IMR-90 (cell line): ENCODE measurements at regions not wholly inside any gene's neighbourhood (a gene's known extent, or its start where the extent isn't known, plus 50 kb on each side); places are given as distances from the start of the nearest gene placed in this dataset.

ENCODE experiments used
- ATAC-seq: fragments of 200-7000 bp; cut with Tn5 transposase; 2 replicates; pipeline ENCODE4 v1.9.1; 2020; ENCODE audit warnings: low read depth, mild to moderate bottlenecking, moderate library complexity
- BruUV-seq: library from RNA; stranded (reverse); fragments of 400-500 nt; replicated peaks from 2 replicates; lab custom pipeline; 2021; lab: Mats Ljungman, UMichigan
- CTCF ChIA-PET: fragments of 300-600 bp; formaldehyde crosslinking; extraction: SDS; loops from one replicate; lab custom pipeline; 2021; ENCODE audit warnings: antibody characterized with exemption; lab: Yijun Ruan, JAX
- POLR2A ChIA-PET: fragments of 300-600 bp; sonication (Branson Sonifier 250); formaldehyde crosslinking; loops from one replicate; lab custom pipeline; 2022; ENCODE audit warnings: antibody characterized with exemption; ENCODE audit not compliant: unreplicated experiment; lab: Charles Lee
- DNase-seq: peaks from one replicate; pipeline ENCODE4 v3.0.0; 2013
- H2AFZ ChIP-seq: replicated peaks from 2 replicates; pipeline ENCODE3; 2013; ENCODE audit warnings: low read length, mild to moderate bottlenecking; ENCODE audit not compliant: poor library complexity
- H2AK5ac ChIP-seq: 2 replicates; pipeline ENCODE4 v1.6.1; 2013; ENCODE audit warnings: low read depth, low read length, inconsistent platforms
- H2AK9ac ChIP-seq: replicated peaks from 2 replicates; pipeline ENCODE3; 2013; ENCODE audit warnings: mild to moderate bottlenecking, low read depth, low read length, moderate library complexity; ENCODE audit not compliant: poor library complexity
- H2BK120ac ChIP-seq: 2 replicates; pipeline ENCODE4 v1.6.1; 2013; ENCODE audit warnings: low read depth, low read length, inconsistent platforms
- H2BK15ac ChIP-seq: 3 replicates; pipeline ENCODE4 v1.6.1; 2013; ENCODE audit warnings: low read depth, low read length, inconsistent platforms
- H2BK20ac ChIP-seq: 2 replicates; pipeline ENCODE4 v1.6.1; 2013; ENCODE audit warnings: low read depth, mild to moderate bottlenecking, inconsistent platforms, low read length, moderate library complexity
- H2BK5ac ChIP-seq: 2 replicates; pipeline ENCODE4 v1.6.1; 2013; ENCODE audit warnings: mild to moderate bottlenecking, low read depth, low read length, inconsistent platforms; ENCODE audit not compliant: poor library complexity, severe bottlenecking
- H3K14ac ChIP-seq: replicated peaks from 2 replicates; pipeline ENCODE4 v1.6.1; 2013; ENCODE audit warnings: low read depth, low read length, inconsistent platforms
- H3K18ac ChIP-seq: 2 replicates; pipeline ENCODE4 v1.6.1; 2013; ENCODE audit warnings: low read depth, low read length, control low read depth
- H3K23ac ChIP-seq: 2 replicates; pipeline ENCODE4 v1.6.1; 2013; ENCODE audit warnings: low read depth, low read length, inconsistent platforms
- H3K27ac ChIP-seq: 2 replicates; pipeline ENCODE4 v1.5.1; 2013; ENCODE audit warnings: mild to moderate bottlenecking, control low read depth, low read length; ENCODE audit not compliant: insufficient read depth
- H3K27me3 ChIP-seq: 2 replicates; pipeline ENCODE4 v1.6.1; 2013; ENCODE audit warnings: low read length; ENCODE audit not compliant: control insufficient read depth, insufficient read depth
- H3K36me3 ChIP-seq: 2 replicates; pipeline ENCODE4 v1.6.1; 2013; ENCODE audit warnings: low read length, mixed read lengths; ENCODE audit not compliant: control insufficient read depth, insufficient read depth
- H3K4ac ChIP-seq: 2 replicates; pipeline ENCODE4 v1.6.1; 2013; ENCODE audit warnings: low read depth, low read length, inconsistent platforms
- H3K4me1 ChIP-seq: 2 replicates; pipeline ENCODE4 v1.6.1; 2013; ENCODE audit warnings: low read length, mixed read lengths; ENCODE audit not compliant: control insufficient read depth, insufficient read depth
- H3K4me2 ChIP-seq: 2 replicates; pipeline ENCODE4 v1.6.1; 2013; ENCODE audit warnings: low read depth, mild to moderate bottlenecking, control low read depth, low read length, moderate library complexity
- H3K4me3 ChIP-seq: 2 replicates; pipeline ENCODE4 v1.5.1; 2013; ENCODE audit warnings: low read depth, mild to moderate bottlenecking, control low read depth, low read length, moderate library complexity; ENCODE audit not compliant: insufficient read depth
- H3K56ac ChIP-seq: 2 replicates; pipeline ENCODE4 v1.6.1; 2013; ENCODE audit warnings: low read length, inconsistent platforms; ENCODE audit not compliant: insufficient read depth; ENCODE audit errors: extremely low read depth
- H3K79me1 ChIP-seq, 2 experiments: 2 replicates each; pipeline ENCODE4 v1.6.1; 2013; ENCODE audit warnings: low read length in 2 of 2, inconsistent platforms in 1 of 2, low read depth in 1 of 2
- H3K9ac ChIP-seq: 2 replicates; pipeline ENCODE4 v1.6.1; 2013; ENCODE audit warnings: low read depth, low read length, control low read depth
- H3K9me1 ChIP-seq: 2 replicates; pipeline ENCODE4 v1.6.1; 2013; ENCODE audit warnings: low read length, inconsistent platforms; ENCODE audit not compliant: insufficient read depth
- H3K9me3 ChIP-seq: 2 replicates; pipeline ENCODE4 v1.6.1; 2013; ENCODE audit warnings: low read length; ENCODE audit not compliant: control insufficient read depth, insufficient read depth
- H4K20me1 ChIP-seq: 2 replicates; pipeline ENCODE4 v1.6.1; 2013; ENCODE audit warnings: low read length, inconsistent platforms; ENCODE audit not compliant: insufficient read depth
- H4K5ac ChIP-seq: 2 replicates; pipeline ENCODE4 v1.6.1; 2013; ENCODE audit warnings: mild to moderate bottlenecking, low read depth, low read length, control low read depth
- H4K8ac ChIP-seq, 2 experiments: 2 replicates each; pipeline ENCODE4 v1.6.1; 2013; ENCODE audit warnings: low read depth in 2 of 2, low read length in 2 of 2, control low read depth in 1 of 2, inconsistent platforms in 1 of 2
- H4K91ac ChIP-seq: 2 replicates; pipeline ENCODE4 v1.6.1; 2013; ENCODE audit warnings: low read depth, low read length, inconsistent platforms; ENCODE audit not compliant: insufficient read depth
- BHLHE40 ChIP-seq: fragments of 150-350 bp; IDR thresholded peaks from 2 replicates; pipeline ENCODE4 v1.6.1; 2016; ENCODE audit warnings: mild to moderate bottlenecking, low read depth, low read length
- CEBPB ChIP-seq: IDR thresholded peaks from 2 replicates; pipeline ENCODE4 v1.6.1; 2012; ENCODE audit warnings: low read depth, low read length, improper control_type of control experiment
- CHD1 ChIP-seq: IDR thresholded peaks from 2 replicates; pipeline ENCODE4 v1.6.1; 2012; ENCODE audit warnings: low read depth, low read length, improper control_type of control experiment
- CTCF ChIP-seq: conservative IDR thresholded peaks from 2 replicates; pipeline ENCODE4 v1.5.1; 2012; ENCODE audit warnings: mild to moderate bottlenecking, low read depth, low read length, improper control_type of control experiment
- FOS ChIP-seq: fragments of 150-350 bp; IDR thresholded peaks from 2 replicates; pipeline ENCODE4 v1.6.1; 2016; ENCODE audit warnings: low read depth, low read length
- MAFK ChIP-seq: IDR thresholded peaks from 2 replicates; pipeline ENCODE4 v1.6.1; 2012; ENCODE audit warnings: low read depth, low read length, improper control_type of control experiment
- MAZ ChIP-seq: IDR thresholded peaks from 2 replicates; pipeline ENCODE4 v1.6.1; 2012; ENCODE audit warnings: low read depth, mild to moderate bottlenecking, low read length, improper control_type of control experiment, moderate library complexity, borderline replicate concordance
- MXI1 ChIP-seq: IDR thresholded peaks from 2 replicates; pipeline ENCODE4 v1.6.1; 2012; ENCODE audit warnings: low read depth, mild to moderate bottlenecking, low read length, moderate library complexity, borderline replicate concordance
- NFE2L2 ChIP-seq: fragments of 150-350 bp; IDR thresholded peaks from 2 replicates; pipeline ENCODE4 v1.6.1; 2016; ENCODE audit warnings: low read depth, mild to moderate bottlenecking, low read length
- POLR2A ChIP-seq: IDR thresholded peaks from 2 replicates; pipeline ENCODE4 v1.6.1; 2012; ENCODE audit warnings: mild to moderate bottlenecking, low read depth, low read length
- RAD21 ChIP-seq: IDR thresholded peaks from 2 replicates; pipeline ENCODE4 v1.6.1; 2012; ENCODE audit warnings: low read length, improper control_type of control experiment
- RCOR1 ChIP-seq: IDR thresholded peaks from 2 replicates; pipeline ENCODE4 v1.6.1; 2012; ENCODE audit warnings: mild to moderate bottlenecking, low read length, improper control_type of control experiment; ENCODE audit not compliant: insufficient replicate concordance
- RFX5 ChIP-seq: IDR thresholded peaks from 2 replicates; pipeline ENCODE4 v1.8.0; 2012; ENCODE audit warnings: low read depth, mild to moderate bottlenecking, low read length, moderate library complexity
- SMC3 ChIP-seq: fragments of 150-350 bp; IDR thresholded peaks from 2 replicates; pipeline ENCODE4 v1.6.1; 2016; ENCODE audit warnings: low read depth, mild to moderate bottlenecking, antibody characterized with exemption, low read length, moderate library complexity
- USF2 ChIP-seq: fragments of 150-350 bp; IDR thresholded peaks from 2 replicates; pipeline ENCODE4 v1.6.1; 2017; ENCODE audit warnings: mild to moderate bottlenecking, antibody characterized with exemption, low read length, low read depth
- WGBS, 2 experiments: methylation state at CpG; one replicate each; pipeline versions ENCODE4 v1.1.5 to v1.1.7; 2013; ENCODE audit warnings: missing lambda C conversion rate in 2 of 2; ENCODE audit not compliant: insufficient read length in 1 of 2; ENCODE audit errors: extremely low coverage in 2 of 2; 5-methylcytosine and 5-hydroxymethylcytosine counted together
- dilution Hi-C: fragments of 300-500 bp; cut with HindIII; formaldehyde crosslinking; loops from one replicate; pipeline ENCODE4 v1.14.3; 2018; ENCODE audit warnings: low sequenced_read_pairs; ENCODE audit not compliant: unreplicated experiment
- in situ Hi-C: fragments of 300-500 bp; cut with MboI; formaldehyde crosslinking; loops from 3 replicates; pipeline ENCODE4 v1.14.3; 2019; ENCODE audit warnings: low sequenced_read_pairs, inconsistent platforms, mixed read lengths
- intact Hi-C: fragments of 100-400 bp; cut with micrococcal nuclease; formaldehyde crosslinking; loops from 2 replicates; pipeline ENCODE4 v1.10.0; 2022

GRCh38 chr19:28208745-28209144 is 1004.2 kb downstream of the UQCRFS1 start:
- Histone ChIP-seq H3K4me1 (no peaks in the 10 kb centered on the region), H2BK15ac (no peak overlapping the region), H3K27ac (no peak overlapping the region), H3K23ac (no peak overlapping the region), H3K56ac (no peak overlapping the region), H3K4me2 (no peak overlapping the region), H4K91ac (no peak overlapping the region), H2AK5ac (no peak overlapping the region), H3K9me3 (peaks cover 29% of the 10 kb centered on the region), H2AK9ac (no peak overlapping the region), H3K27me3 (no peaks in the 10 kb centered on the region), H2BK120ac (no peak overlapping the region), H4K20me1 (no peaks in the 10 kb centered on the region), H3K4me3 (no peak overlapping the region), H3K79me1 (no peaks in the 10 kb centered on the region), H4K8ac (no peak overlapping the region), H2AFZ (no peak overlapping the region), H3K9me1 (no peaks in the 10 kb centered on the region), H3K14ac (no peak overlapping the region), H4K5ac (no peak overlapping the region), H3K9ac (no peak overlapping the region), H3K4ac (no peak overlapping the region), H2BK20ac (no peak overlapping the region), H3K18ac (no peak overlapping the region), H2BK5ac (no peak overlapping the region), H3K36me3 (no peaks in the 10 kb centered on the region)
- ChIA-PET POLR2A (no interaction called here), CTCF (no interaction called here)
- intact Hi-C loops, result no loop called here
- 82% methylated on average over 3 of the region's 10 CpGs; no CpG with 5 or more reads in 1 of the 2 experiments for WGBS, 2 experiments
- BruUV-seq, result no TSS peak
- TF ChIP-seq CEBPB (no peak), CTCF (no peak), RAD21 (no peak), USF2 (no peak), BHLHE40 (no peak), NFE2L2 (no peak), MAZ (no peak), FOS (no peak), RCOR1 (no peak), POLR2A (no peak), SMC3 (no peak), MAFK (no peak), CHD1 (no peak), RFX5 (no peak), MXI1 (no peak)
- in situ Hi-C loops, result no loop called here
- no peak for ATAC-seq
- no peak for DNase-seq
- dilution Hi-C loops, result no loop called here
